B cell (primary cell): ENCODE measurements at regions not wholly inside any gene's neighbourhood (a gene's known extent, or its start where the extent isn't known, plus 50 kb on each side); places are given as distances from the start of the nearest gene placed in this dataset.

ENCODE experiments used
- ATAC-seq: fragments of 200-7000 bp; cut with Tn5 transposase; one replicate; pipeline ENCODE4 v1.10.0; 2021; ENCODE audit warnings: low read depth, mild to moderate bottlenecking, moderate number of reproducible peaks, moderate library complexity
- CTCF ChIA-PET: fragments of 350-600 bp; sonication (Branson Sonifier 250); formaldehyde crosslinking; loops from one replicate; lab custom pipeline; 2021; ENCODE audit warnings: antibody characterized with exemption, inconsistent platforms; lab: Charles Lee
- POLR2A ChIA-PET: fragments of 350-600 bp; sonication (Branson Sonifier 250); formaldehyde crosslinking; loops from one replicate; lab custom pipeline; 2021; ENCODE audit warnings: antibody characterized with exemption; lab: Charles Lee
- DNase-seq: peaks from one replicate; pipeline ENCODE4 v3.0.0; 2013
- H2AFZ ChIP-seq: 2 replicates; pipeline ENCODE4 v1.6.1; 2012; ENCODE audit warnings: mild to moderate bottlenecking, low read depth, low read length; ENCODE audit not compliant: insufficient read depth, poor library complexity, severe bottlenecking
- H3K27ac ChIP-seq, 2 donors: 1 replicate in 1 of 2; 2 replicates in 1 of 2; pipeline ENCODE4 v1.5.1; 2012 to 2013; ENCODE audit warnings: low read length in 2 of 2, mild to moderate bottlenecking in 2 of 2, moderate library complexity in 1 of 2
- H3K27me3 ChIP-seq, 4 experiments: fragments of 200-600 bp in 1 of 4; sonication (generic) in 1 of 4; replicated peaks in 1 of 4; 1 replicate in 2 of 4; 2 replicates in 2 of 4; pipeline versions ENCODE4 v1.6.1 to v1.7.0; 2013 to 2016; ENCODE audit warnings: low read length in 3 of 4, mild to moderate bottlenecking in 2 of 4, mixed read lengths in 1 of 4, moderate library complexity in 1 of 4; ENCODE audit not compliant: insufficient read depth in 4 of 4, control insufficient read depth in 3 of 4; ENCODE audit errors: control extremely low read depth in 1 of 4
- H3K36me3 ChIP-seq, 2 experiments: replicated peaks in 1 of 2; 1 replicate in 1 of 2; 2 replicates in 1 of 2; pipeline versions ENCODE4 v1.6.1 to v1.7.1; 2013; ENCODE audit warnings: low read length in 1 of 2; ENCODE audit not compliant: insufficient read depth in 2 of 2, control insufficient read depth in 1 of 2; ENCODE audit errors: control extremely low read depth in 1 of 2, extremely low read depth in 1 of 2
- H3K4me1 ChIP-seq, 2 donors: fragments of 200-600 bp in 1 of 2; sonication (generic) in 1 of 2; 1 replicate in 1 of 2; 2 replicates in 1 of 2; pipeline versions ENCODE4 v1.5.1 to v1.6.1; 2013 to 2017; ENCODE audit warnings: low read length in 2 of 2; ENCODE audit not compliant: control insufficient read depth in 2 of 2, insufficient read depth in 2 of 2
- H3K4me2 ChIP-seq: replicated peaks from 2 replicates; pipeline ENCODE3; 2012; ENCODE audit warnings: mild to moderate bottlenecking, low read depth, low read length; ENCODE audit not compliant: poor library complexity, severe bottlenecking
- H3K4me3 ChIP-seq, 5 experiments: fragments of 200-600 bp in 1 of 5; sonication (generic) in 1 of 5; 1 replicate in 3 of 5; 2 replicates in 2 of 5; pipeline versions ENCODE4 v1.5.1 to v1.7.0; 2011 to 2016; ENCODE audit warnings: low read length in 4 of 5, mild to moderate bottlenecking in 4 of 5, low read depth in 2 of 5, control low read depth in 1 of 5, moderate library complexity in 1 of 5; ENCODE audit not compliant: insufficient read depth in 1 of 5; ENCODE audit errors: control extremely low read depth in 1 of 5, extremely low read depth in 1 of 5
- H3K79me2 ChIP-seq: fragments of 200-600 bp; sonication (generic); one replicate; pipeline ENCODE4 v1.6.0; 2016; ENCODE audit warnings: low read length; ENCODE audit not compliant: control insufficient read depth, insufficient read depth
- H3K9ac ChIP-seq: fragments of 200-600 bp; sonication (generic); 2 replicates; pipeline ENCODE4 v1.6.1; 2017; ENCODE audit warnings: mild to moderate bottlenecking, low read length, moderate library complexity
- H3K9me3 ChIP-seq, 3 donors: one replicate each; pipeline versions ENCODE4 v1.6.1 to v1.7.1; 2013; ENCODE audit warnings: low read length in 2 of 3; ENCODE audit not compliant: control insufficient read depth in 2 of 3, insufficient read depth in 1 of 3; ENCODE audit errors: control extremely low read depth in 1 of 3
- H4K20me1 ChIP-seq: 2 replicates; pipeline ENCODE4 v1.6.0; 2012; ENCODE audit warnings: mild to moderate bottlenecking, low read length; ENCODE audit not compliant: insufficient read depth, control insufficient read depth, poor library complexity, severe bottlenecking
- H3K27ac Mint-ChIP-seq: one replicate; pipeline ENCODE4 v1.8.0; 2021; ENCODE audit warnings: mixed read lengths
- H3K27me3 Mint-ChIP-seq: one replicate; pipeline ENCODE4 v1.8.0; 2021; ENCODE audit warnings: mixed read lengths
- H3K4me1 Mint-ChIP-seq: one replicate; pipeline ENCODE4 v1.8.0; 2021; ENCODE audit warnings: mixed read lengths
- H3K4me3 Mint-ChIP-seq: one replicate; pipeline ENCODE4 v1.8.0; 2021; ENCODE audit warnings: mixed read lengths
- H3K9me3 Mint-ChIP-seq: one replicate; pipeline ENCODE4 v1.8.0; 2022; ENCODE audit warnings: mixed read lengths; ENCODE audit not compliant: insufficient read depth
- EZH2 ChIP-seq: IDR thresholded peaks from 2 replicates; pipeline ENCODE4 v1.6.1; 2012; ENCODE audit warnings: borderline replicate concordance, low read depth, mild to moderate bottlenecking, moderate library complexity, low read length; ENCODE audit not compliant: insufficient read depth, poor library complexity, severe bottlenecking
- WGBS: methylation state at CpG from one replicate; pipeline ENCODE4 v1.1.5; 2013; ENCODE audit warnings: missing lambda C conversion rate; ENCODE audit not compliant: insufficient coverage; 5-methylcytosine and 5-hydroxymethylcytosine counted together
- intact Hi-C: fragments of 100-400 bp; cut with micrococcal nuclease; formaldehyde crosslinking; loops from one replicate; pipeline ENCODE4 v1.10.0; 2022
- TF ChIP-seq, protein P1 (sequence below): fragments of 200-600 bp; IDR thresholded peaks from one replicate; pipeline ENCODE4 v1.8.0; 2022; ENCODE audit warnings: antibody characterized with exemption, mild to moderate bottlenecking

DNA sequence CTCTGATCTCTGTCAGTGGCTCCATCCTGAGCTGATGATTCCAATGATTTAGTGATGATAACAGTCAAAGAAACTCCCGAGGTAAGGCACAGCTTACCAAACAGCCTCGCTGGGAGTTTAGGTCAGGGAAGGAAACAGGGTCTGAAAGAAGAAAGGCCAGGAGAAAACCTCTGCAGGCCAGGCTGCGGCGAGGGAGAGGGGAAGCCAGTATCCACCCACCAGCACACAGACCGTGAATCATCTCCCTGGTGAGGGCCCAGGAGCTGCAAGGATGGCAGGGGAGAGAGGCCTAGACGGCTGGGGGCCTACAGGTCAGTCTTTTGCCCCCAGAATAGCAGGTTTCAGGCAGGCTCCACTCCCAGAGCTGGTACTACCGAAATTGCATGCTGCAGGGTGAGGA lies 590.5 kb downstream of the CCDC171 start:
- intact Hi-C loops = no loop called here
- Mint-ChIP-seq H3K27ac (no peak overlapping the region), H3K9me3 (no peaks in the 10 kb centered on the region), H3K4me1 (no peaks in the 10 kb centered on the region), H3K4me3 (no peak overlapping the region), H3K27me3 (no peaks in the 10 kb centered on the region)
- no peak overlapping the region for H3K4me3 ChIP-seq
- DNase-seq (no peak), ATAC-seq (no peak)
- H3K9me3 ChIP-seq = peaks cover 0 to 3% (median 0%) of the 10 kb centered on the region in 3 donors
- no peak for TF ChIP-seq EZH2
- TF ChIP-seq, protein P1, sequence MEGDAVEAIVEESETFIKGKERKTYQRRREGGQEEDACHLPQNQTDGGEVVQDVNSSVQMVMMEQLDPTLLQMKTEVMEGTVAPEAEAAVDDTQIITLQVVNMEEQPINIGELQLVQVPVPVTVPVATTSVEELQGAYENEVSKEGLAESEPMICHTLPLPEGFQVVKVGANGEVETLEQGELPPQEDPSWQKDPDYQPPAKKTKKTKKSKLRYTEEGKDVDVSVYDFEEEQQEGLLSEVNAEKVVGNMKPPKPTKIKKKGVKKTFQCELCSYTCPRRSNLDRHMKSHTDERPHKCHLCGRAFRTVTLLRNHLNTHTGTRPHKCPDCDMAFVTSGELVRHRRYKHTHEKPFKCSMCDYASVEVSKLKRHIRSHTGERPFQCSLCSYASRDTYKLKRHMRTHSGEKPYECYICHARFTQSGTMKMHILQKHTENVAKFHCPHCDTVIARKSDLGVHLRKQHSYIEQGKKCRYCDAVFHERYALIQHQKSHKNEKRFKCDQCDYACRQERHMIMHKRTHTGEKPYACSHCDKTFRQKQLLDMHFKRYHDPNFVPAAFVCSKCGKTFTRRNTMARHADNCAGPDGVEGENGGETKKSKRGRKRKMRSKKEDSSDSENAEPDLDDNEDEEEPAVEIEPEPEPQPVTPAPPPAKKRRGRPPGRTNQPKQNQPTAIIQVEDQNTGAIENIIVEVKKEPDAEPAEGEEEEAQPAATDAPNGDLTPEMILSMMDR = no peak
- no peaks in the 10 kb centered on the region for H3K36me3 ChIP-seq
- no peaks in the 10 kb centered on the region for H3K4me1 ChIP-seq
- H3K9ac ChIP-seq = no peak overlapping the region
- no peaks in the 10 kb centered on the region for H4K20me1 ChIP-seq
- ChIA-PET POLR2A (no interaction called here), CTCF (interaction anchor here (1.1 kb wide), 1 partner anchor 10 kb away, joined by 3 read pairs; no protein-coding TSS in a partner anchor)
- H3K27me3 ChIP-seq = no peaks in the 10 kb centered on the region
- no peak overlapping the region for H2AFZ ChIP-seq
- WGBS = 95% methylated on average over 3 of the region's 7 CpGs
- no peak overlapping the region for H3K27ac ChIP-seq
- H3K4me2 ChIP-seq = no peak overlapping the region
- H3K79me2 ChIP-seq = no peaks in the 10 kb centered on the region

DNA sequence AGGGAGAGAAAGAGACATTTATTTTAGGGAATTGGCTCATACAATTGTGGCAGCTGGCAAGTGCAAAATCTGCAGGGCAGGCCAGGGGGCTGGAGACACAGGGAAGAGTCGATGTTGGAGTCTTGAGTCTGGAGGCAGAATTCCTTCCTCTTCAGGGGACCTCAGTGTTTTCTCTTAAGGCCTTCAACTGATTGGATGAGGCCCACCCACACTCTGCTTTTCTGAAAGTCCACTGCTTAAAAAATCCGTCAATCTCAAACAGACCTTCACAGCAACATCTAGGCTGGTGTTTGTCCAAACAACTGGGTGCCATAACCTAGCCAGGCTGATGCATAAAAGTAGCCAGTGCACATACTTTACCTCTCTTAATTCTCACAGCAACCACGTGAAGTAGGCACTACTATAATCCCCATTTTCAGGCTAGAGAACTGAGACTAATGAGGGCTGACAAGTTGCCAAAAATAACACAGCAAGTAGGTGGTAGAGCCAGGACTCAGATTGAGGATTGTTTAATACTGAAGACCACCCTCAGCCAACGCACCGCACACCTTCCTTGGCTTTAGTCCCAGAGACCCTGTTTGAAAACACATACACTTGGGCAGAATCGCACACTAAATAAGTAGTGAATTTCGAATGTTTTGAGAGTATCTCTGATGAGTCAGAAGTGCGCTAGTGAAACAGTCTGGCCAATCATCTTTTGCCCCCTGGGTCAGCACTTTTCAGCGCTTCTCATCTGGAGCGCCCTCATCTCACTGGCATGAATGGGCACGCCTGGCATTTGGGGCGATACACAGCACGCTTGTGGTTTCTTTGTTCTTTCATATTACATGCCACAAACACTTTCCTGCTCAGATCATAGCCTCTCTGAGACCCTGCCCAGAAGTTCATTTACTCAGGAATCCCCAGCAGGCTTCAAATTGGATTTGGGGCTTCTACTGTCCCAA lies 591.4 kb downstream of the CCDC171 start:
- H3K79me2 ChIP-seq = no peaks in the 10 kb centered on the region
- Mint-ChIP-seq H3K27me3 (no peaks in the 10 kb centered on the region), H3K9me3 (peaks cover 3% of the 10 kb centered on the region), H3K4me3 (no peak overlapping the region), H3K27ac (no peak overlapping the region), H3K4me1 (no peaks in the 10 kb centered on the region)
- H3K27ac ChIP-seq = no peak overlapping the region
- WGBS = 90% methylated on average over 11 of the region's 13 CpGs
- no peaks in the 10 kb centered on the region for H3K27me3 ChIP-seq
- ChIA-PET POLR2A (no interaction called here), CTCF (no interaction called here)
- no peak overlapping the region for H3K9ac ChIP-seq
- no peaks in the 10 kb centered on the region for H3K4me1 ChIP-seq
- no peaks in the 10 kb centered on the region for H3K36me3 ChIP-seq
- no peak for ATAC-seq
- no peak overlapping the region for H3K4me2 ChIP-seq
- H3K4me3 ChIP-seq = no peak overlapping the region
- no peaks in the 10 kb centered on the region for H4K20me1 ChIP-seq
- no peak for DNase-seq
- TF ChIP-seq, protein P1 = no peak
- TF ChIP-seq EZH2 = no peak
- intact Hi-C loops = no loop called here
- no peak overlapping the region for H2AFZ ChIP-seq
- H3K9me3 ChIP-seq = peaks cover 0 to 3% (median 0%) of the 10 kb centered on the region in 3 donors
